ENCODE measurements at regions not wholly inside any gene's neighbourhood (a gene's known extent, or its start where the extent isn't known, plus 50 kb on each side); places are given as distances from the start of the nearest gene placed in this dataset.
A peak's percentile ranks its signal among the peaks of the same experiment; 100 is the strongest.

- ATAC-seq (peak; percentile 48), DNase-seq (ENCODE audit: low spot score) (no peak)
- H3K4me1 Mint-ChIP-seq = peaks cover 42% of the 10 kb centered on the region
- CTCF ChIA-PET = no interaction called here
- H3K27ac Mint-ChIP-seq = peak overlapping the region; percentile 46
- H3K27me3 Mint-ChIP-seq (ENCODE audit: low read depth) = no peaks in the 10 kb centered on the region
- H3K36me3 Mint-ChIP-seq = no peaks in the 10 kb centered on the region
- peaks cover 4% of the 10 kb centered on the region; the same call in 1 of the 2 replicates for H3K9me3 Mint-ChIP-seq
- H3K4me3 Mint-ChIP-seq = no peak overlapping the region
- TF ChIP-seq USF1 (CRISPR knock-in tag; IDR thresholded peaks at IDR 0.05) = no peak
- TF ChIP-seq, protein P1, sequence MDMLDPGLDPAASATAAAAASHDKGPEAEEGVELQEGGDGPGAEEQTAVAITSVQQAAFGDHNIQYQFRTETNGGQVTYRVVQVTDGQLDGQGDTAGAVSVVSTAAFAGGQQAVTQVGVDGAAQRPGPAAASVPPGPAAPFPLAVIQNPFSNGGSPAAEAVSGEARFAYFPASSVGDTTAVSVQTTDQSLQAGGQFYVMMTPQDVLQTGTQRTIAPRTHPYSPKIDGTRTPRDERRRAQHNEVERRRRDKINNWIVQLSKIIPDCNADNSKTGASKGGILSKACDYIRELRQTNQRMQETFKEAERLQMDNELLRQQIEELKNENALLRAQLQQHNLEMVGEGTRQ (CRISPR knock-in tag; IDR thresholded peaks at IDR 0.05) = 0 out of 2 replicates have a peak, but pooled peaks have one; percentile 44
- POLR2A ChIA-PET = no interaction called here
These were observed 169.2 kb upstream of the TGFBR2 start for GRCh38 chr3:30437171-30437601.

- Mint-ChIP-seq H3K36me3 (no peaks in the 10 kb centered on the region), H3K27ac (no peak overlapping the region), H3K27me3 (ENCODE audit: low read depth) (no peaks in the 10 kb centered on the region; the same call in 1 of the 2 replicates), H3K4me1 (peaks cover 42% of the 10 kb centered on the region), H3K4me3 (no peak overlapping the region), H3K9me3 (no peaks in the 10 kb centered on the region)
- CTCF ChIA-PET = no interaction called here
- POLR2A ChIA-PET = no interaction called here
- DNase-seq (ENCODE audit: low spot score) (no peak), ATAC-seq (no peak)
- TF ChIP-seq, protein P2, sequence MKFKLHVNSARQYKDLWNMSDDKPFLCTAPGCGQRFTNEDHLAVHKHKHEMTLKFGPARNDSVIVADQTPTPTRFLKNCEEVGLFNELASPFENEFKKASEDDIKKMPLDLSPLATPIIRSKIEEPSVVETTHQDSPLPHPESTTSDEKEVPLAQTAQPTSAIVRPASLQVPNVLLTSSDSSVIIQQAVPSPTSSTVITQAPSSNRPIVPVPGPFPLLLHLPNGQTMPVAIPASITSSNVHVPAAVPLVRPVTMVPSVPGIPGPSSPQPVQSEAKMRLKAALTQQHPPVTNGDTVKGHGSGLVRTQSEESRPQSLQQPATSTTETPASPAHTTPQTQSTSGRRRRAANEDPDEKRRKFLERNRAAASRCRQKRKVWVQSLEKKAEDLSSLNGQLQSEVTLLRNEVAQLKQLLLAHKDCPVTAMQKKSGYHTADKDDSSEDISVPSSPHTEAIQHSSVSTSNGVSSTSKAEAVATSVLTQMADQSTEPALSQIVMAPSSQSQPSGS (CRISPR knock-in tag; IDR thresholded peaks at IDR 0.05; ENCODE audit: borderline replicate concordance, low read depth) = no peak
- TF ChIP-seq TEAD4 (CRISPR knock-in tag; IDR thresholded peaks at IDR 0.05) = no peak
- no peak for TF ChIP-seq ZNF423 (CRISPR knock-in tag; IDR thresholded peaks at IDR 0.05)
- TF ChIP-seq CREB1 (CRISPR knock-in tag; IDR thresholded peaks at IDR 0.05) = no peak
- no peak for TF ChIP-seq ATF1 (CRISPR knock-in tag; IDR thresholded peaks at IDR 0.05)
- TF ChIP-seq ZNF263 (CRISPR knock-in tag; IDR thresholded peaks at IDR 0.05; ENCODE audit: low read depth) = no peak
- TF ChIP-seq ERG (CRISPR knock-in tag; IDR thresholded peaks at IDR 0.05) = no peak
- TF ChIP-seq OVOL2 (CRISPR knock-in tag; IDR thresholded peaks at IDR 0.05; ENCODE audit: borderline replicate concordance) = no peak
- no peak for TF ChIP-seq NFE2L1 (CRISPR knock-in tag; IDR thresholded peaks at IDR 0.05)
These were observed 168.3 kb upstream of the TGFBR2 start for GRCh38 chr3:30438126-30438525.

GRCh38 chr3:30439451-30440053 is 166.8 kb upstream of the TGFBR2 start:
- CTCF ChIA-PET = no interaction called here
- TF ChIP-seq, protein P3, sequence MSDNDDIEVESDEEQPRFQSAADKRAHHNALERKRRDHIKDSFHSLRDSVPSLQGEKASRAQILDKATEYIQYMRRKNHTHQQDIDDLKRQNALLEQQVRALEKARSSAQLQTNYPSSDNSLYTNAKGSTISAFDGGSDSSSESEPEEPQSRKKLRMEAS (CRISPR knock-in tag; IDR thresholded peaks at IDR 0.05) = no peak
- TF ChIP-seq IRF2 (CRISPR knock-in tag; IDR thresholded peaks at IDR 0.05; ENCODE audit: borderline replicate concordance, low read depth) (no peak), ZNF232 (CRISPR knock-in tag; IDR thresholded peaks at IDR 0.05) (no peak), NR3C1 (CRISPR knock-in tag; conservative IDR thresholded peaks at IDR 0.05; ENCODE audit: low read depth) (no peak), EMX1 (CRISPR knock-in tag; IDR thresholded peaks at IDR 0.05) (no peak), NFE2L1 (CRISPR knock-in tag; IDR thresholded peaks at IDR 0.05) (no peak), TEAD4 (CRISPR knock-in tag; IDR thresholded peaks at IDR 0.05) (no peak), HMGA2 (CRISPR knock-in tag; IDR thresholded peaks at IDR 0.05) (no peak)
- TF ChIP-seq, protein P4, sequence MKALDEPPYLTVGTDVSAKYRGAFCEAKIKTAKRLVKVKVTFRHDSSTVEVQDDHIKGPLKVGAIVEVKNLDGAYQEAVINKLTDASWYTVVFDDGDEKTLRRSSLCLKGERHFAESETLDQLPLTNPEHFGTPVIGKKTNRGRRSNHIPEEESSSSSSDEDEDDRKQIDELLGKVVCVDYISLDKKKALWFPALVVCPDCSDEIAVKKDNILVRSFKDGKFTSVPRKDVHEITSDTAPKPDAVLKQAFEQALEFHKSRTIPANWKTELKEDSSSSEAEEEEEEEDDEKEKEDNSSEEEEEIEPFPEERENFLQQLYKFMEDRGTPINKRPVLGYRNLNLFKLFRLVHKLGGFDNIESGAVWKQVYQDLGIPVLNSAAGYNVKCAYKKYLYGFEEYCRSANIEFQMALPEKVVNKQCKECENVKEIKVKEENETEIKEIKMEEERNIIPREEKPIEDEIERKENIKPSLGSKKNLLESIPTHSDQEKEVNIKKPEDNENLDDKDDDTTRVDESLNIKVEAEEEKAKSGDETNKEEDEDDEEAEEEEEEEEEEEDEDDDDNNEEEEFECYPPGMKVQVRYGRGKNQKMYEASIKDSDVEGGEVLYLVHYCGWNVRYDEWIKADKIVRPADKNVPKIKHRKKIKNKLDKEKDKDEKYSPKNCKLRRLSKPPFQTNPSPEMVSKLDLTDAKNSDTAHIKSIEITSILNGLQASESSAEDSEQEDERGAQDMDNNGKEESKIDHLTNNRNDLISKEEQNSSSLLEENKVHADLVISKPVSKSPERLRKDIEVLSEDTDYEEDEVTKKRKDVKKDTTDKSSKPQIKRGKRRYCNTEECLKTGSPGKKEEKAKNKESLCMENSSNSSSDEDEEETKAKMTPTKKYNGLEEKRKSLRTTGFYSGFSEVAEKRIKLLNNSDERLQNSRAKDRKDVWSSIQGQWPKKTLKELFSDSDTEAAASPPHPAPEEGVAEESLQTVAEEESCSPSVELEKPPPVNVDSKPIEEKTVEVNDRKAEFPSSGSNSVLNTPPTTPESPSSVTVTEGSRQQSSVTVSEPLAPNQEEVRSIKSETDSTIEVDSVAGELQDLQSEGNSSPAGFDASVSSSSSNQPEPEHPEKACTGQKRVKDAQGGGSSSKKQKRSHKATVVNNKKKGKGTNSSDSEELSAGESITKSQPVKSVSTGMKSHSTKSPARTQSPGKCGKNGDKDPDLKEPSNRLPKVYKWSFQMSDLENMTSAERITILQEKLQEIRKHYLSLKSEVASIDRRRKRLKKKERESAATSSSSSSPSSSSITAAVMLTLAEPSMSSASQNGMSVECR (CRISPR knock-in tag; IDR thresholded peaks at IDR 0.05; ENCODE audit: borderline replicate concordance) = no peak
- TF ChIP-seq, protein P5, sequence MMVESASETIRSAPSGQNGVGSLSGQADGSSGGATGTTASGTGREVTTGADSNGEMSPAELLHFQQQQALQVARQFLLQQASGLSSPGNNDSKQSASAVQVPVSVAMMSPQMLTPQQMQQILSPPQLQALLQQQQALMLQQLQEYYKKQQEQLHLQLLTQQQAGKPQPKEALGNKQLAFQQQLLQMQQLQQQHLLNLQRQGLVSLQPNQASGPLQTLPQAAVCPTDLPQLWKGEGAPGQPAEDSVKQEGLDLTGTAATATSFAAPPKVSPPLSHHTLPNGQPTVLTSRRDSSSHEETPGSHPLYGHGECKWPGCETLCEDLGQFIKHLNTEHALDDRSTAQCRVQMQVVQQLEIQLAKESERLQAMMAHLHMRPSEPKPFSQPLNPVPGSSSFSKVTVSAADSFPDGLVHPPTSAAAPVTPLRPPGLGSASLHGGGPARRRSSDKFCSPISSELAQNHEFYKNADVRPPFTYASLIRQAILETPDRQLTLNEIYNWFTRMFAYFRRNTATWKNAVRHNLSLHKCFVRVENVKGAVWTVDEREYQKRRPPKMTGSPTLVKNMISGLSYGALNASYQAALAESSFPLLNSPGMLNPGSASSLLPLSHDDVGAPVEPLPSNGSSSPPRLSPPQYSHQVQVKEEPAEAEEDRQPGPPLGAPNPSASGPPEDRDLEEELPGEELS (CRISPR knock-in tag; IDR thresholded peaks at IDR 0.05) = no peak
- TF ChIP-seq, protein P1 (CRISPR knock-in tag; IDR thresholded peaks at IDR 0.05) = no peak

More at GRCh38 chr3:30439451-30440053, 166.8 kb upstream of the TGFBR2 start:
- DNase-seq (ENCODE audit: low spot score) (no peak), ATAC-seq (no peak)
- Mint-ChIP-seq H3K9me3 (no peaks in the 10 kb centered on the region), H3K36me3 (no peaks in the 10 kb centered on the region), H3K27me3 (ENCODE audit: low read depth) (no peaks in the 10 kb centered on the region; the same call in 1 of the 2 replicates), H3K4me1 (peaks cover 42% of the 10 kb centered on the region), H3K4me3 (no peak overlapping the region), H3K27ac (no peak overlapping the region)
- POLR2A ChIA-PET = no interaction called here
